HS-5 (cell line): ENCODE measurements at regions not wholly inside any gene's neighbourhood (a gene's known extent, or its start where the extent isn't known, plus 50 kb on each side); places are given as distances from the start of the nearest gene placed in this dataset.

ENCODE experiments used
- DNase-seq: peaks from one replicate; pipeline ENCODE4 v3.0.0-alpha.2; 2012; ENCODE audit warnings: low read depth

GRCh38 chr12:94781835-94782234 is 131.5 kb upstream of the TMCC3 start:
- DNase-seq: no peak

GRCh38 chr12:94779485-94779884 is 129.1 kb upstream of the TMCC3 start:
- peak; percentile 15 for DNase-seq

- no peak for DNase-seq
Measured at GRCh38 chr12:94777936-94778335, 127.6 kb upstream of the TMCC3 start.

GRCh38 chr12:94775710-94776109 is 125.4 kb upstream of the TMCC3 start:
- DNase-seq: no peak

GRCh38 chr12:94771741-94772140 is 121.4 kb upstream of the TMCC3 start:
- DNase-seq: no peak

- DNase-seq: no peak
Measured at GRCh38 chr12:94771199-94771598, 120.8 kb upstream of the TMCC3 start.

GRCh38 chr12:94770791-94771190 is 120.4 kb upstream of the TMCC3 start:
- no peak for DNase-seq

GRCh38 chr12:94769776-94770759 is 119.7 kb upstream of the TMCC3 start:
- DNase-seq: no peak

GRCh38 chr12:94769047-94769420 is 118.7 kb upstream of the TMCC3 start:
- no peak for DNase-seq

- DNase-seq: no peak
Measured at GRCh38 chr12:94768398-94769046, 118.2 kb upstream of the TMCC3 start.

- DNase-seq: no peak
Measured at GRCh38 chr12:94767956-94768355, 117.6 kb upstream of the TMCC3 start.

GRCh38 chr12:94766397-94766796 is 116.0 kb upstream of the TMCC3 start:
- no peak for DNase-seq

- DNase-seq: no peak
Measured at GRCh38 chr12:94763462-94763861, 113.1 kb upstream of the TMCC3 start.

- no peak for DNase-seq
Measured at GRCh38 chr12:94762943-94763342, 112.6 kb upstream of the TMCC3 start.

- no peak for DNase-seq
Measured at GRCh38 chr12:94762259-94762942, 112.0 kb upstream of the TMCC3 start.

- peak; percentile 84 for DNase-seq
Measured at GRCh38 chr12:94761559-94761958, 111.2 kb upstream of the TMCC3 start.

GRCh38 chr12:94760786-94761185 is 110.4 kb upstream of the TMCC3 start:
- DNase-seq: no peak

- DNase-seq: no peak
Measured at GRCh38 chr12:94756789-94757188, 106.4 kb upstream of the TMCC3 start.

- DNase-seq: no peak
Measured at GRCh38 chr12:94755598-94755997, 105.2 kb upstream of the TMCC3 start.

GRCh38 chr12:94754653-94755052 is 104.3 kb upstream of the TMCC3 start:
- no peak for DNase-seq

GRCh38 chr12:94753036-94753679 is 102.8 kb upstream of the TMCC3 start:
- no peak for DNase-seq

- no peak for DNase-seq
Measured at GRCh38 chr12:94750864-94751263, 100.5 kb upstream of the TMCC3 start.
